Pons (tissue), 1 donor: ENCODE measurements at regions not wholly inside any gene's neighbourhood (a gene's known extent, or its start where the extent isn't known, plus 50 kb on each side); places are given as distances from the start of the nearest gene placed in this dataset.
"Not testable (repeated sequence)": the region's sequence is repeated elsewhere in the genome, so short reads cannot be mapped to it uniquely, and the experiment has no call there.

Source experiments
- DNase-seq: peaks from one replicate; pipeline ENCODE4 v3.0.0-alpha.2; 2016; ENCODE audit warnings: low spot score

DNA sequence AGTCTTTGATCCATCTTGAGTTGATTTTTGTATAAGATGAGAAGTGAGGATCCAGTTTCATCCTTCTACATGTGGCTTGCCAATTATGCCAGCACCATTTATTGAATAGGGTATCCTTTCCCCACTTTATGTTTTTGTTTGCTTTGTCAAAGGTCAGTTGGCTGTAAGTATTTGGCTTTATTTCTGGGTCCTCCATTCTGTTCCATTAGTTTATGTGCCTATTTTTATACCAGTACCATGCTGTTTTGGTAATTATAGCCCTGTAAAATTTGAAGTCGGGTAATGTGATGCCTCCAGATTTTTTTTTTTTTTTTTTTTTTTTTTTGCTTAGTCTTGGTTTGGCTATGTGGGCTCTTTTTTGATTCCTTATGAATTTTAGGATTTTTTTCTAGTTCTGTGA is 203.0 kb upstream of the IRX5 start:
- DNase-seq = not testable (repeated sequence)

DNA sequence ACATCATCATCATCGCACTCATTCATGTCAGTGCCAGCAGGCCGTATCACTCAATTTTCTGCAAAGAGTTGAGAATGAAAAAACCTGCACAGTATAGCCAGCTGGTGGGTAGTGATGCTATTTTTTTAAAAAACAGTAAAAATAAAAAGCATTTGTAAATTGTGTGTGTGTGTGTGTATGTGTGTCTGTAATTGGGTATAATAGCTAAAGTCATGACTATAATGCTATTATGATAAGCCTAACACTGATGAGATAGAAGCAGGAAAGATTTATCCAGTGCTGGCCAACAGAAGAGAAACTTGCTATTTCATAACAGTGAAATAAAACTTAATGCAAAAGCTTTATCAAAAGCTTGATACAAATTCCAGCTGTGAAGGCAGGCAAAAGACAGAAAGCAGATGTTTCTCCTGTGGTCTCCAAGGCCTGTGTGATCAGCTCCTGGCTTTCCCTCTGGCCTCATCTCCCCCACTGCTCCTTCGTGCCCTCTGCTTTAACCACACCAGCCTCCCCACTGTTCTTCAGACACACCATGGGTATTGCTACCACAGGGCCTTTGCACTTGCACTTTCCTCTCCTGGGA is 206.2 kb upstream of the IRX5 start:
- no peak for DNase-seq

DNA sequence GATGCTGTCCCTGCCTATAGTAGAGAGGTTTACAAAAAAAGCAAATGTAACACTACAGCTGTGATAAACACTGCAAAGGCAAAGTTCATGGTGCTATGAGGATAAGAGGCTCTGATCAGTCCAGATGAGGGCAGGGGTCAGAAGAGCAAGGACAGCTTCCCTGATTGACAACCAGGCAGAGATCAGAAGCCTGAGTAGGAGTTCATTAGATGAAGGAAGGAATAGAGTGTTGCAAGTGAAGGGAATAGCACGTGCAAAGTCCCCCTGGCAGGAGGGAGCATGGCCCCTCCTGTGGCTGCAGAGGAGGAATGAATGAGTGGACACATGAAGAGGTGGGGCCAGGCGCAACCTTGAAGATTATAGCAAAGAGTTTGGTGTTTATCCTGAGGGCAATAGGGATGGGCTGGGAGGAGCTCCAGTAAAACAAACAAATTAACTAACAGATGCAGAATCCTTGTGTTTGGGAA is 208.4 kb upstream of the IRX5 start:
- no peak for DNase-seq

DNA sequence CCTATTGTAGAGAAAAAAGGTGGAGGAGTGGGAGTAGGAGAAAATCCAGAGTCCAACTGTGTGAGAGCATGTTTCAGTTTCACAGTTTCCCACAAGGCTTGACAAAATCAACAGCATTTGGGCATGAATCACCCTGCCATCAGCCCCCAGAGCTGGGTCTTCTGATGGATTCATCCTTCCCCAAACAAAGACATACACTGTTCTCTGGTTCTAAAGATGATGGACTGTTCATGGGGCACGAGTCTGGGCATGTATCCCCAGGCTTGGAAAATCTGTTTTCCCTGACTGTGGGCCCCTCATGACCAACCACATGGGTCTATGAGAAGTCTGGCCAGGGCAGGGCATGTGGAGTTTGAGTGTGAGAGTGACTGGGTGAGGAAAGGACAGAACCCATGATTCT is 210.4 kb upstream of the IRX5 start:
- no peak for DNase-seq

DNA sequence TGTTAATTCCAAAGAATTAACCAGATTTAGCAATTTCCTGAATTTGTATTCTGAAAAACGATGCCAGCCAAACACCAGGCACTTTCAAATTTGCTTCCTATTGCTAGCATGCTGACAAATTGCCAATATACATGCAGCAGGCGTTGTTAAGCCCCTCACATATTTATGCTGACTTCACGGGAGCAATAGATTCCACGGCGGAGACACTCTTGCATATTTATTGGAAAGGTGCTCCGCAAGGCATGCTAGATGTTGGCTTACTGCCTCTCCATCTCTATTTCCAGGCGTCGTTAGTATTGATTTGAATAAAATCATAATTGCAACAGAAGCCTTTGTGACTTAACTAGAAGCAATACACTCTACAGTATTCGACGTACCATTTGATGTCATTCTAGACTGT is 211.0 kb upstream of the IRX5 start:
- DNase-seq = no peak

DNA sequence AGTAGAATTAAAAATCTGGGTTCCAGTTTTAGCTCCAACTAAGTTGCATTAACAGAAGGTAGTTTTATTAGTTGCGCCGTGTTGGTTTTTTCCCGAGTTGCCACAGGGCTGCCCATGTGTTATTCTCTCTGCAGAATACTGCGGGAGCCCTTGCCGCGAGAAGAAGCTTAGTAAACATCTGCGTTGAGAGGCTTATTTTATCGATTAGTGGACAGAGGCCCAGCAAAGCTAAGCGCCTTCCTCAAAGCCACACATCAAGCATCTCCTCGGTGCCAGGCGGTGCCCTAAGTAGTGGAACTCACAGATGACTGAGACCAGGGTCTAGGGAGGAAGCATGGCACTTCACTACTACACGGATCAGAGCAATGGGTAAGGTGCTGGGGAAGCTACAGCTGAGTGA is 212.3 kb upstream of the IRX5 start:
- DNase-seq = no peak

DNA sequence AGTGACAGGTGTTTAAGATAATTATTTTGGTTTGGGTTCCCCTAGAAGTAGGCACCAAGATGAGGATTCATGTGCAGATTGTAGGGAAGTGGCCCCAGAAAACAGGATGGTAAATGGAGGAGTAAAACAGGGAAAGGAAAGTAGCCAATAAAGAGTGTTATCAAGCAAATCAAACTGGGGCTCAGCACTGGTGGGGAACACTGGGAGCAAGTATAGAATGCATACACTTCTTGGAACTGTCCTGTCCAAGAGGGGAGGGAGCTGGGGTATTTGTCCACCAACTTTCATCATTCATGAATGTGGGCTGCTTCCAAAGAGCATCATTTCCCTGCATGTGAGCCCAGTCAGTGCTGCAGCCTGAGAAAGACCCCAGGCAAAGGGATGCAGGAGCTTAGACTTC is 215.7 kb upstream of the IRX5 start:
- DNase-seq = no peak

DNA sequence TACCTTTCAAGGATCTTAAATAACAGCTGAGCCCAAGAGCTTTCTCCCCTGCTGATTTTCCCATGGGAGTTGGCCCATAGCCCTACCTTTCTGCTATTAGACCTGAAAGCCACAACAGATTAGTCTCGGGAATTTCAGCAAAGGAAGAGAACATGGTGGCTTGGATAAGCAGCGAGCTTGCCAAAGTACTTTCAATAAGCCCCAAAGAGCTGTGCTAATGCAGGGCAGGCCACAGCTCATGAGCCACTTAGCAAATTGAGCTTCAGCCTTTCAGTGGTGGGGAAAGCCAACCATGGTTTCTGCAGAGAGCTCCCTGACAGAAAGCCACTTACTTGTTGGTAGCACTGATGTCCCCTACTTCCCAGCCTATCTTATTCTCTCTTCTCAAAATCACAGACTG is 217.8 kb upstream of the IRX5 start:
- no peak for DNase-seq

DNA sequence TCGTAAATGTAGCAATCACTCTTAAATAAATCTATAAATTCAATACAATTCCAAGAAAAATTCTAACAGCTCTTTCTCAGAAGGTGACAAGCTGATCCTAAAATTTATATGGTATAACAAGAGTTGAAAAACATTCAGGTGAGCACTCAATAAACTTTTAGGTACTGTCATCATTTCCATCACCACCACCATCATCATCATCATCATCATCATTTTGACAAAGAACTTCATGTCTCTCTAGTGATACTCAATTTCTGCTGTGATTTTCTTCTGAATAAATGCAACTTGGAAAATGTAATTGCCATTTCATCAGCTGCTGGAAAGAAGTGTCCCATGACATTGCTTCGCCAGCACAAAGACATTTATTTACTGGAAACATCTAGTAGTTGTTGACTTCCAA is 222.9 kb upstream of the IRX5 start:
- DNase-seq = no peak

DNA sequence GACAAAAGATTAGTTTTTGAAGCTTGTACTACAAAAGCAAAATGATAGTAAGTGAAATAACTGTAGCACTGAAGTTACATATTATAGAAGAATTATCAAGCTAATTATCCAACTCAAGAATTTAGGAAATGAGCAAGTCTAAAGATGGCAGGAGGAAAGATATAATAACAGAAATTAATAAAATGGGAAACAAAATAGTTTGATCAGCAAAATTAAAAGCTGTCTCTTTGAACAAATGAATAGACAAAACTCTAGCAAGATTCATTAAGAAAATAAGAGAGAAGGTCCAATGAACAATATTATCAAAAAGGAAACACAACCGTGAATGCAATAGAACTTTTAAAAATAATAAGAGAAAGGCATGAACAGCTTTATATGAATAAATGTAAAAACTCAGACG is 224.3 kb upstream of the IRX5 start:
- DNase-seq = no peak

DNA sequence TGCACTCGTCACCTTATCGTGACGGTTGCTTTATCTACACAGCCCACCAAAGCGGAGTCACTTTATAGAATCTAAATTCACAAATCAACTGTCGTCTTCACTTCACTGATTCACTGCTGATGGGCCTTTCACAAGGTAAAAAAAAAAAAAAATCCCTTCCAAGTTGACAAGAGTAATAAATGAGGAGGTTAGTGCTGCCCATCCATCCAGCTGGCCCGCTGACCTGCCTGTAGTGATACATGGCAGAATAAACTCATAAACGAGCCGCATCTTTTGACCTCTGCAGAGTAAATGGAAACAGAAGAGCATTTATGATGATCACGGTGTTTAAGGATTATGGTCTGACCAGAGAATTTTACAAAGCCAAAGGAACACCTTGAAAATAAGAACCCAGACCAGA is 227.3 kb upstream of the IRX5 start:
- no peak for DNase-seq

DNA sequence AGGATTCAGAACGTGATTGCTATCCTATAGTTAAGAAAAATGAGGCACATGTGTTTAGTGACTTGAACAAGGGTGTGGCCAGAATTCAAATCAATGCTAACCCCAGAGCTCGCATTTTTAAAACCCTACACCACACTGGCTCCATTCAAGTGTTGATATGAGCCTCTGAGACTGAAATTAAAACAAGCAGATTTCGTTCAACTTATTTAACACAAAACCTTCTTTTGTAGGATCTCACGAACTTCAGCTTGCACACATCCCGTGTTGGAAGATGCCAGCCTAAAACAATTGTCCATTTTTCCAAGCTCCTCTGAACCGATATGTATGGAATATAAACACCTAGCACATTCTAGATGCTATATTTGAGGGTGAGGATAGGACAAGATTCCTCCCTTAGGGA is 231.0 kb upstream of the IRX5 start:
- no peak for DNase-seq

DNA sequence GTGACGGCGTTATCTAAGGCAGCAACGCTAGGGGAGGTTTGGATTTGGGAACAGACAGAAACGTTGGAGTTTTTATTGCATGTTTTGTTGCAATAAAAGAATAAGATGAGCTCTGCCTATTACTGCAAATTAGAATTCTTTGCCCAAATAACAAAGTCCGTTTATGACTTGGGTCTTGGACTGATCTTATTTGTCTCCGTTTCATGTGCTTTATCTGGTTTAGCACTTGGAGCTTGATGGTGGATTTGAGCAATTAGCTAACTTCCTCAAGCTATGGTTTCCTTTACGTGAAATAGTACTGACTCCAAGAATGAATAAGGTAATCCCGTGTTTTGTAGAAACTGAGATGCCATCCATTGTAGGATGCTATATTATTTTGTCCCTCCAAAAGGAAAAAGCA is 233.0 kb upstream of the IRX5 start:
- DNase-seq = no peak

DNA sequence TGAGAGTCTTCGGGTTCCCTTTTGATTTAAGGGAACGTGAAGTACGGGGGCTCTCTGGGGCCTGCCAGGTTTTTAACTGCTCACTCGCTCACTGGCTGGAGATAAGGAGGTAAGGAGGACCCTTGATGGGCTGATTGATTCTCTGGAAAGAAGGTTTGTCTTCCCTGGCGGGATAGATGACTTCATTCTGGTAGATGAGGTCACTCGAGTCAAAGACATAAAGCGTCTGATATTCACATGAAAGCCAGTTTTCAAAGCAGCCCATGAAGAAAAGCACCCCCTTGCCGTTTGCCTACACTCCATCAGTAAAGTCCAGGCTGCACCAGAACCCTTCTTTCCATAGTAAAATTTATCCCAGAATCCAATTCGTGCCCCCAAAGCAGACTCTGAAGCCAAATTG is 233.7 kb upstream of the IRX5 start:
- no peak for DNase-seq

DNA sequence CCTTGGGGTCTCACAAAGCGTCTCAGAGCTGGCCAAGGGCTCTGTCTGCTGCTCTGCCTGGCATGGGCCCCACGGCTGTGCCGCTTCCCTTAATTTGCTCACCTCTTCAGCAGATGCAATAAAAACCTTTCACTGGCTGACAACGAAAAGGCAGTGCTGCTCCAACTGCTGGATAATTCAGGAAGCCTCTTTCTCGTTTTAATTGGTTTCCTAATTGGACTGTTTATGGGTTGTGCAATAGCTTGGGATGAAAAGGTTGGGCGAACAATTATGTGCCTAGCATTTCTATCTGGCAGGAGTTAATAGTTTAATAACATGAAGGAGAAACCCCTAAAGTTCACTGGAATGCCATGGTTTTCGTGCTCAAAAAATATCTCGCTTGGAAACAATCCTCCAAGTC is 234.1 kb upstream of the IRX5 start:
- no peak for DNase-seq

DNA sequence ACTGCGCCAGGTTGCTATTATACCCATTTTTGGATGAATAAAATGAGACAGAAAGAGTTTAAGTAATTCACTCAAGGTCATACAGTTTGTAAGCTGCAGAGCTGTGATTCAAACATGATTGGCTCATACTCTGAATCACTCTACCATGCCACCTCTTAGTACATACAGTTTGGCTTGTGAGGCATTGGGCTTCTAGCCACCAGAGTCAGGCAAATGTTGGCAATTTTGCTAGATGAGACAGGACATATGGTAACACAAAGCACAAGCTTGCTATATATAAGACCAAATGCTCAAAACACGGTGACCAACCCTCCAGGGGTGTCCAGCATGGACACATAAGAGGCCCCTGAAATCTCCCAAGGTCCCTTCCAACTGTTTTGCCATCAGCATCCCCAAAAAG is 236.0 kb upstream of the IRX5 start:
- DNase-seq = no peak

DNA sequence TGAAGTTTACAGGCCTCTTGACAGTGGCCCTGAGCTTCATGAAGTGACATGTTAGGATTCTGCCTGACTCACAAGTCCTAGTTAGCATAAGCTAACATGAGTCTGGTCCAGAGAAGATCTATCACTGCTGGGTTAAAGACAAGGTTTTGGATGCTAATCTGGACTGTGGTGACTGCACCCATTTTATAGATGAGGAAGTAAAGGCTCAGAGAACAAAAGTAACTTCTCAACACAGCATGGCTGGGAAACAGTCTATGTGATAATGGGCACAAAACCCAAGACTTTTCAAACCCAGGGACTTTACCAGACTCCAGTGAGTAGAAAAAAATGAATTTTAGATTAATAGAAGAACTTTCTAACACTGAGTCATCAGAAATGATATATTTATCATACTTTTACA is 236.8 kb upstream of the IRX5 start:
- DNase-seq = no peak

DNA sequence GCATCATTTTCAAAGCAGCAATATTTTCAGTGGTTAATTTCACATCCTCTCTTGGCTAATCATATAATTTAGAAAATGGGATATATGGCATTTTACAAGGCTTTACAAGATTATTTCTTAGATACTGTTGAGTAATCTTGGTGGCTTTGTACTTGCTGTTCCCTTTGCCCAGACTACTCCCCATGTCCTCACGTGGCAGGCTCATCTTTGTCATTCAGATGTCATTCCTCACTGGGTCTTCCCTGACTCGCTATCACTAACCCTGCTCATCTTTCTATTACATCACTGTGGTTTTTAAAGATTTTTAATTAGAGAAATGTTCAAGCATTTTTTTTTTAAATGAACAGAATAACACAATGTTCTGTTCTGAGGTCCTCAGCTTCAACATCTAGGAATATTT is 240.0 kb upstream of the IRX5 start:
- no peak for DNase-seq

DNA sequence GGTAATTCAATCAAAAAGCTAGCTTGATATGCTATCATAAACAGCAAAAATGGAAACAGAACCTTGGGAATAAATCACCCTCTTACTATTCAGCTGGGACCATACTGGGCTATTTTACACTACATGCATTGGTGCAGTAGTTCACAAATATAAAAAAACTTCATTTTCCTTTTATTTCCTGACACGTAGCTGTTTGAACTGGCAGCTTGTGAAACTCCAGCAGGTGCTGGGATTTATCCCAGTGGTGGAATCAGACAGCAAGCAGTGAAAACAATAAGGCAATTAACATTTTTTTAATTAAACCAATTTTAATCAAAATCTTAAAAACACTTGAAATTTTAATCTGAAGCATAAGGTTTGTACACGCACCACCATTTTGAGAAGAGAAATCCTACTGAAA is 240.4 kb upstream of the IRX5 start:
- no peak for DNase-seq

DNA sequence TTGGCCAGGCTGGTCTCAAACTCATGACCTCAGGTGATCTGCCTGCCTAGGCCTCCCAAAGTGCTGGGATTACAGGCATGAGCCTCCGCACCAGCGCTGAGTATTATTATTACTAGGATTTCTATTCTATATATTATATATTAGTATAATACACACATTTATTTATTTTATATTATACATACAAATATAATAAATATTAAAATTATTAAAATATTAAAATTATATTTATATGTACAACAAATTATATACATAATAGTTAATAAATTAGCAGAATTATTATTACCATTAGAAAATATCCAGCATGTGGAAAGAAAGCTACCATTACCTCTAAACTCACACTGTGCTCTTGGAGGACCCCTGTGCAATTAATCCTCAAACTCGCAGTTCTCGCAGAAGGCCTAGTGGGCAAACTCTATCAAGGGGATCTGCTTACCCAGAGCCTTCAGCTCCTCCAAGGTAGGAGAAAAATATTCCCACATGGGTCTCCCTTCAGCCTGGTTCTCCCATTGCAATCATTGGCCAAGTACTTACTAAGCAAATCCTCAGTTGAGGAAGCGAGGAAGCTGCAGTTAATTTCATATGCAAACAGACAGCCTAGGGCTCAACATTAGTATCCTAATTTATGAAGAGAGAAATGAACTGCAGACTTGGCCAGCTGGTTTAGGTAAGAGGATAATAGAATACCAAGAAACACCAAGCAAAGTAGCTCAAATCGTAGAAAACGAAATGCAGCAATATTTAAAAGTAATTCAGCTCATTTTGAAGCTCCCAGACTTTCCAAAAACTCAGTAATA is 241.4 kb upstream of the IRX5 start:
- no peak for DNase-seq

DNA sequence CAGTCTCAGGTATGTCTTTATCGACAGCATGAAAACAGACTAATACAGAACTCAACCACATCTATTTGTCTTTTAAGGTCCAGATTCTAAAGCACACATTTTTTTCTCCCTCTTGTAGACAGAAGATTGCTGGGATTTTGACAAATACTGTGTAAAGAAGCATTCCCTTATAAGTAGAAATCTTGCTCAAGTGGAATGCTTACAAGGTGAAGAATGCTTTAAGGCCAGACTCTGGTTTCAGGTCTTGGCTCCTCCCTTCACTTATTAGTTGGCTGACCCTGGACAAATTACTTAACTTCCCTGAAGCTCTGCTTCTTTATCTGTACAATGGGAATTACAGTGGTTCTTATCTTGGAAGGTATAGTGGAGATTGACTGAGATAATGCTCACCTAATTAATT is 242.3 kb upstream of the IRX5 start:
- no peak for DNase-seq

DNA sequence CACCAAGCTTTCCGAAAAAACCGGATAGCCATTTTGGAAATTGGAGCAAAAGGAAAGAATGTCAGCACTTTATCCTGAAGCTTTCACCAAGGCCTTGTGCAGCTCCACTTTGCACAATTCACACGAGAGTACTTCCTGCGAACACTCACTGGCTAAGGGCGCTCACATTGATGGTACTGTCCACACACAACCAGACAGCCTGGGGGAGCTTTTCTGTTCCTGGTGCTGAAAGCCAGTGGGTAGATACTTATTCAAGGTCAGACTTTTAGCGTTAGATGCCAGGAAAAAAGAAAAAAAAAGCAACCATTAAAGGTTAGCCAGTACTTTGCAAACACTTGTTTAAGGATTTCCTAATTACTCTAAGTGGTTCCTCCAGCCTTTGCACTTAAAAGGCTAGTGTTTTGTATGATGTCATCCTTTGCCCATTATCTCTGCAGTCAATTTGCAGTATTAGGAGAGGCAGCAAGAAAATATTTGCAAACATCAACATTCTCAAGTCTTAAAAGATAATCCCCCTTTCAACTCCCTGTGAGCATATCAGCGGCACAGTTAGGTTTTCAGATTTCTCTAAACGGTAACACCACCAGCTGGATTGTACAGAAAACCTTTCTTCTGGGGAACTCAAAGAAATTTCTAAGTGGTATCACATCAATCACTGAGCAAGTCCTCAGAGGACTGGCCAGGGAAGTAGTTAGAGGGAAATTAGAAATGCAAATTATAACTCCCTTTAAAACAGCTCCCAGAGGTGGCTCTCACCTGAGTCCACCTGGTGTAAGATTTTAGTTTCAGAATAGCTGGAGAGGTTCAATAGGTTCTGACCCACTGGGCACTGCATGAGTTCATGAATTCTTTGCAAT is 243.4 kb upstream of the IRX5 start:
- DNase-seq = no peak

DNA sequence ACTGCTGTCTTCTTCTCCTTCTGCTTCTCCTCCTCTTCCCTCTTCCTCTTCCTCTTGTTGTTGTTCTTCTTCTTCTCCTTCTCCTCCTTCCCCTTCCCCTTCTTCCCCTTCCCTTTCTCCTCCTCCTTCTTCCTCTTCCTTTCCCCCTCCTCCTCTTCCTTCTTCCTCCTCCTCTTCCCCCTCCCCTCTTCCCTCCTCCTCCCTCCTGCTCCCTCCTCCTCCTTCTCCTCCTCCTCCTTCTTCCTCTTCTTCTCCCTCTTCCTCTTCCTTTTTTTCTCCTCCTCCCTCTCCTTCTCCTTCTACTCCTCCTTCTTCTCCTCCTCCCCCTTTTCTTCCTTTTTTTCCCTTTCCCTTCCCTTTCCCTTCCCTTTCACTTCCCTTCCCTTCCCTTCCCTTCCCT is 245.0 kb upstream of the IRX5 start:
- no peak for DNase-seq
